ENCODE measurements at regions not wholly inside any gene's neighbourhood (a gene's known extent, or its start where the extent isn't known, plus 50 kb on each side); places are given as distances from the start of the nearest gene placed in this dataset.
A peak's percentile ranks its signal among the peaks of the same experiment; 100 is the strongest.

- Histone ChIP-seq H3K9me3 (ENCODE audit: control insufficient read depth in 2 of 2, insufficient read depth in 1 of 2, low read depth in 1 of 2, low read length in 1 of 2) (no peaks in the 10 kb centered on the region), H3K27ac (ENCODE audit: low read depth in 1 of 3, low read length in 2 of 3) (no peak overlapping the region), H3K4me1 (ENCODE audit: control insufficient read depth in 3 of 3, insufficient read depth in 2 of 3, low read depth in 1 of 3, low read length in 2 of 3) (peaks cover 0 to under 1% (median 0%) of the 10 kb centered on the region in 3 donors), H3K27me3 (ENCODE audit: control insufficient read depth in 3 of 3, insufficient read depth in 3 of 3, low read length in 3 of 3) (no peaks in the 10 kb centered on the region), H3K4me3 (ENCODE audit: low read depth in 1 of 3, low read length in 3 of 3) (no peak overlapping the region), H3K36me3 (ENCODE audit: control insufficient read depth in 3 of 3, insufficient read depth in 2 of 3, low read depth in 1 of 3, low read length in 3 of 3) (no peaks in the 10 kb centered on the region)
- DNase-seq = no peak
- FAIRE-seq = no peak
These were observed 63.6 kb downstream of the PCDH7 start for GRCh38 chr4:30783751-30784150.

DNA sequence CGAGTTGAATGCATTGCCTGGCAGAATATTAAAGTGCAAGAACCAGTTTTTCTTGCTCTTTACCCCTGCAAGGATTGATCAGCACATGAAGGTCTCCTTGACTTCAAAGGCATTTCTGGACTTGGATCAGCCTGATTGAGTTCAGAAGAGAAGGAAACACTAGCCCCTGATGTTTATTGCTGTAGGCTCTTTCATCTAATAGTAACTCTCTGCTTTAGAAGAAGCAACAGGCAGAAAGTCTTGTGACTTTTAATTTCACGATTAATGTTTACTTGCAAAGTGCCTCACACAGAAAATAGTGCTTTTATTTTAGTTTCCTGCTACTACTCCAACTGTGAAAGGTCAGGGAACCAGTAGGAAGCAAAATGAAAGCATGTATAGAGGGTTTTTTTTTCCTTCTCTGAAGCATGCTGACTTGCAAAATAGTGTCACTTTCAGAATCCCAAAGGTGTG, 69.1 kb downstream of the PCDH7 start:
- DNase-seq (peak; percentile 61 to 75), FAIRE-seq (no peak)
- H3K9me3 ChIP-seq (ENCODE audit: control insufficient read depth in 2 of 2, insufficient read depth in 1 of 2, low read depth in 1 of 2, low read length in 1 of 2) = no peaks in the 10 kb centered on the region
- H3K4me1 ChIP-seq (ENCODE audit: control insufficient read depth in 3 of 3, insufficient read depth in 2 of 3, low read depth in 1 of 3, low read length in 2 of 3) = peaks cover 0 to 10% (median 0%) of the 10 kb centered on the region in 3 donors
- peak overlapping the region in 1 of 3 donors; percentile 6 for H3K4me3 ChIP-seq (ENCODE audit: low read depth in 1 of 3, low read length in 3 of 3)
- H3K27ac ChIP-seq (ENCODE audit: low read depth in 1 of 3, low read length in 2 of 3) = peak overlapping the region in 1 of 3 donors; percentile 79
- 3 to 17% (median 5%) methylated on average over 2 of the region's 2 CpGs for WGBS, 3 donors
- H3K36me3 ChIP-seq (ENCODE audit: control insufficient read depth in 3 of 3, insufficient read depth in 2 of 3, low read depth in 1 of 3, low read length in 3 of 3) = no peaks in the 10 kb centered on the region
- no peaks in the 10 kb centered on the region for H3K27me3 ChIP-seq (ENCODE audit: control insufficient read depth in 3 of 3, insufficient read depth in 3 of 3, low read length in 3 of 3)

DNA sequence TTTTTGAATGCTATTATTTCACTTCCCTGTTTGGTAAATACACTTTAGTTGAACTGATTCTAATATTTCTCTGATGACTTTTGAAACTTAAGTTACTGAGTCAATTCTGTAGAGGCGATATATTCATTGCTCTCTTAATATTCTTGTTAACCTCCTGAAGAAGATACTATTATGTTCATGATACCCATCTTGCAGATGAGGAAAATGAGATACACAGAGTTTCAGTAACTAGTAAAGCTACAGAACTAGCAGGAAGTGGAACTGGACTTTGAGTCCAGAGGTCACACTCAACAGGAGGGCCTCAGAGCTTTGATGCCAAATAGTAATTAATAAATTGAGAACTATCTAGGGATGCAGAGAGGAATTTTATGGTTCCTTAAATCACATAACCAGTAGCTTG, 70.0 kb downstream of the PCDH7 start:
- H3K4me3 ChIP-seq (ENCODE audit: low read depth in 1 of 3, low read length in 3 of 3) = no peak overlapping the region
- no peak overlapping the region for H3K27ac ChIP-seq (ENCODE audit: low read depth in 1 of 3, low read length in 2 of 3)
- no peak for FAIRE-seq
- WGBS, 3 donors = 75 to 92% (median 80%) methylated on average over 1 of the region's 1 CpG
- H3K9me3 ChIP-seq (ENCODE audit: control insufficient read depth in 2 of 2, insufficient read depth in 1 of 2, low read depth in 1 of 2, low read length in 1 of 2) = no peaks in the 10 kb centered on the region
- no peaks in the 10 kb centered on the region for H3K27me3 ChIP-seq (ENCODE audit: control insufficient read depth in 3 of 3, insufficient read depth in 3 of 3, low read length in 3 of 3)
- peak in 1 of 2 donors; percentile 43 for DNase-seq
- H3K4me1 ChIP-seq (ENCODE audit: control insufficient read depth in 3 of 3, insufficient read depth in 2 of 3, low read depth in 1 of 3, low read length in 2 of 3) = peaks cover 0 to 10% (median 0%) of the 10 kb centered on the region in 3 donors
- no peaks in the 10 kb centered on the region for H3K36me3 ChIP-seq (ENCODE audit: control insufficient read depth in 3 of 3, insufficient read depth in 2 of 3, low read depth in 1 of 3, low read length in 3 of 3)

DNA sequence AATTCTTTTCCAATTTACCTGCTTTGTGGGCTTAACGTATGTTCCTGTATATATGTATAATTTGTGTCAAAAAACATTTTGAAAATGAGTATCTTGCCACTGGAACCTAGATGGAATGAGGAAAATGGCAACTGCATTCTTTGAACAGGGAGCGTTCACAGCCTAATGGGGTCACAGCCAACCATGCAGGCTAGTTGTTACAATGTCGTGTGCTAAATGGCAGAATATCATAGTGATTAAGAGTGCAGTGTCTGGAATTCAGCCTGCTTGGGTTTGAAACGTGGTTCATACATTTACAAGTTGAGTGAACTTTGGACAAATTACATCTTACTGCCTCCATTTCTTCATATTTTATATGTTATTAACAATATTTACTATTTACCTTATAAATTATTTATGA, 70.8 kb downstream of the PCDH7 start:
- Histone ChIP-seq H3K4me3 (ENCODE audit: low read depth in 1 of 3, low read length in 3 of 3) (no peak overlapping the region), H3K4me1 (ENCODE audit: control insufficient read depth in 3 of 3, insufficient read depth in 2 of 3, low read depth in 1 of 3, low read length in 2 of 3) (peaks cover 0 to 10% (median 0%) of the 10 kb centered on the region in 3 donors), H3K9me3 (ENCODE audit: control insufficient read depth in 2 of 2, insufficient read depth in 1 of 2, low read depth in 1 of 2, low read length in 1 of 2) (no peaks in the 10 kb centered on the region), H3K27me3 (ENCODE audit: control insufficient read depth in 3 of 3, insufficient read depth in 3 of 3, low read length in 3 of 3) (no peaks in the 10 kb centered on the region), H3K36me3 (ENCODE audit: control insufficient read depth in 3 of 3, insufficient read depth in 2 of 3, low read depth in 1 of 3, low read length in 3 of 3) (no peaks in the 10 kb centered on the region), H3K27ac (ENCODE audit: low read depth in 1 of 3, low read length in 2 of 3) (no peak overlapping the region)
- WGBS, 3 donors = 58 to 70% (median 58%) methylated on average over 4 of the region's 4 CpGs
- DNase-seq = no peak
- no peak for FAIRE-seq

DNA sequence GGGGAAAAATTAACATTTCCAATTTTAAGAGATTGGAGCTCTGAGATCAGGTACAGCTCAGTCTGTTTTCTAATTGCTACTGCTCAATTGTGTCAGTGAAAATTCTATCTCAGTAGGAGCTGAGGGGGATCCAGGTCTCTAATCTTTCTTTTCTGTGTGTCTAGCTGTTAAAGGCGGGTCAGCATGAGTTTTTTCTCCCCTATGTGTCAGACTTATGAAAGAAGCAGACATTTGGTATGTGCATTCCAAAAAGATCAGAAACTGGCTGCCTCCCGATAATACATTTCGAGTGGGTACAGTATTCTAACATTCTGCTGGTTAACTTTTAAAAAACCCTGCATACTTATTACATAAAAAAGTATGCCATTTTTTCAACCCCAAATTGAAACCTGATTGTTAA, 72.4 kb downstream of the PCDH7 start:
- WGBS, 3 donors = 88 to 92% (median 89%) methylated on average over 3 of the region's 3 CpGs
- Histone ChIP-seq H3K27ac (ENCODE audit: low read depth in 1 of 3, low read length in 2 of 3) (no peak overlapping the region), H3K36me3 (ENCODE audit: control insufficient read depth in 3 of 3, insufficient read depth in 2 of 3, low read depth in 1 of 3, low read length in 3 of 3) (no peaks in the 10 kb centered on the region), H3K4me3 (ENCODE audit: low read depth in 1 of 3, low read length in 3 of 3) (no peak overlapping the region), H3K9me3 (ENCODE audit: control insufficient read depth in 2 of 2, insufficient read depth in 1 of 2, low read depth in 1 of 2, low read length in 1 of 2) (no peaks in the 10 kb centered on the region), H3K27me3 (ENCODE audit: control insufficient read depth in 3 of 3, insufficient read depth in 3 of 3, low read length in 3 of 3) (no peaks in the 10 kb centered on the region), H3K4me1 (ENCODE audit: control insufficient read depth in 3 of 3, insufficient read depth in 2 of 3, low read depth in 1 of 3, low read length in 2 of 3) (peaks cover 0 to 10% (median 0%) of the 10 kb centered on the region in 3 donors)
- FAIRE-seq = no peak
- no peak for DNase-seq

- no peaks in the 10 kb centered on the region for H3K4me1 ChIP-seq (ENCODE audit: control insufficient read depth in 3 of 3, insufficient read depth in 2 of 3, low read depth in 1 of 3, low read length in 2 of 3)
- no peak overlapping the region for H3K4me3 ChIP-seq (ENCODE audit: low read depth in 1 of 3, low read length in 3 of 3)
- H3K9me3 ChIP-seq (ENCODE audit: control insufficient read depth in 2 of 2, insufficient read depth in 1 of 2, low read depth in 1 of 2, low read length in 1 of 2) = peaks cover 0 to 2% of the 10 kb centered on the region in 2 donors
- DNase-seq (no peak), FAIRE-seq (no peak)
- no peaks in the 10 kb centered on the region for H3K36me3 ChIP-seq (ENCODE audit: control insufficient read depth in 3 of 3, insufficient read depth in 2 of 3, low read depth in 1 of 3, low read length in 3 of 3)
- 63 to 78% (median 74%) methylated on average over 2 of the region's 2 CpGs for WGBS, 3 donors
- H3K27ac ChIP-seq (ENCODE audit: low read depth in 1 of 3, low read length in 2 of 3) = no peak overlapping the region
- no peaks in the 10 kb centered on the region for H3K27me3 ChIP-seq (ENCODE audit: control insufficient read depth in 3 of 3, insufficient read depth in 3 of 3, low read length in 3 of 3)
These were observed 81.7 kb downstream of the PCDH7 start for GRCh38 chr4:30801876-30802275.

DNA sequence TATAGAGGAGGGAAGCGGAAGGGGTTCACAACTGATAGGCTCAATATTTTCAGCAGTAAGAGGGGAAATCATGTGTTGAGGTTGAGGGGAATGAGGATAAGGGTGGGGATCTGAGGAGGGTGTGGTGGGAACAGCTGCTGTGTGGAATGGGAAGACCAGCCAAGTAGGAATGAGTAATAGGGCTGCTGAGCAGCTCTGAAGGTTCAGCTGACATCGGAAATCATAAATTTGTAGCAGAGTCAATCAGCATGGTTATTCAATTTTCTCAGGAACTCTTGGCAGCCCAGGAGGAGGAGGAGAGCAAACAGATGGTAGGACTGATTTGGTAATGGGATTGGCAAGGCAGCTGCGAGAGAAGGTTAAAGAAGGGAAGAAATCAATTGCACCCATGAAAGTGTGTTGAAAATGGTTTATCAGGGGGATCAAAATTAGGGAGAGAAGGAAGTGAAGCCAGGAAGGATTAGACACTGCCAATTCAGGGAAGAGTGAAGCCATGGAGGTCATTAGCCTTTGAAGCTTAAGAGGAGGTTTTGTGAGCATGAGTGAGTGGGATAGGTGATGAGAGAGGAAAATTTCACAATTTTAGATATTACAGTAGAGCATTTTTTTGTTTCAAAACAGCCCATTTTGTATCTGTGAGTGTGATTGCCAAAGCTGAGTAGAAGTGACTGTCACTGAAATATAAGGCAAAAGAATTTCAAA, 82.6 kb downstream of the PCDH7 start:
- peaks cover 0 to 2% of the 10 kb centered on the region in 2 donors for H3K9me3 ChIP-seq (ENCODE audit: control insufficient read depth in 2 of 2, insufficient read depth in 1 of 2, low read depth in 1 of 2, low read length in 1 of 2)
- H3K4me3 ChIP-seq (ENCODE audit: low read depth in 1 of 3, low read length in 3 of 3) = no peak overlapping the region
- no peaks in the 10 kb centered on the region for H3K27me3 ChIP-seq (ENCODE audit: control insufficient read depth in 3 of 3, insufficient read depth in 3 of 3, low read length in 3 of 3)
- no peak overlapping the region for H3K27ac ChIP-seq (ENCODE audit: low read depth in 1 of 3, low read length in 2 of 3)
- no peak for DNase-seq
- H3K36me3 ChIP-seq (ENCODE audit: control insufficient read depth in 3 of 3, insufficient read depth in 2 of 3, low read depth in 1 of 3, low read length in 3 of 3) = no peaks in the 10 kb centered on the region
- WGBS, 3 donors = 65 to 71% (median 69%) methylated on average over 3 of the region's 3 CpGs
- no peak for FAIRE-seq
- H3K4me1 ChIP-seq (ENCODE audit: control insufficient read depth in 3 of 3, insufficient read depth in 2 of 3, low read depth in 1 of 3, low read length in 2 of 3) = no peaks in the 10 kb centered on the region

DNA sequence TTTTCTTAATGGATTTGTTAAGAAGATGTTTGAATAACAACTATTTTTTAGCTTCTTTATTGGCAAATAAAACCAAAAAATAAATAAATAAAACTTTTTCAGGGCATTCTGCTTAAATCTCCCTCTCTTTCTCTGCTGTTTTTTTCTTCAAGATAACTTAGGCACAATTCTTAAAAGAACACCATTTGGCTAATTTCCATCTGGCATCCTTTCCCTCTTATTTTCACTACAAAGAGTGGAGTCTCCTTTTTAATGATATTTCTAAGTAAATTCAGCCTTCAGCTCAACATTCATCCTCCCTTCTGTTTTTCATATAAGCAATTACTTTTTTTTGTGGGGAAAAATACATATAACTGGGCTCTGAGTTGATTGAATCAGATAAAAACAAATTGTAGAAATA, 88.1 kb downstream of the PCDH7 start:
- Histone ChIP-seq H3K27ac (ENCODE audit: low read depth in 1 of 3, low read length in 2 of 3) (no peak overlapping the region), H3K27me3 (ENCODE audit: control insufficient read depth in 3 of 3, insufficient read depth in 3 of 3, low read length in 3 of 3) (no peaks in the 10 kb centered on the region), H3K36me3 (ENCODE audit: control insufficient read depth in 3 of 3, insufficient read depth in 2 of 3, low read depth in 1 of 3, low read length in 3 of 3) (no peaks in the 10 kb centered on the region), H3K4me1 (ENCODE audit: control insufficient read depth in 3 of 3, insufficient read depth in 2 of 3, low read depth in 1 of 3, low read length in 2 of 3) (no peaks in the 10 kb centered on the region), H3K4me3 (ENCODE audit: low read depth in 1 of 3, low read length in 3 of 3) (no peak overlapping the region), H3K9me3 (ENCODE audit: control insufficient read depth in 2 of 2, insufficient read depth in 1 of 2, low read depth in 1 of 2, low read length in 1 of 2) (no peaks in the 10 kb centered on the region)
- no peak for DNase-seq
- no peak for FAIRE-seq

DNA sequence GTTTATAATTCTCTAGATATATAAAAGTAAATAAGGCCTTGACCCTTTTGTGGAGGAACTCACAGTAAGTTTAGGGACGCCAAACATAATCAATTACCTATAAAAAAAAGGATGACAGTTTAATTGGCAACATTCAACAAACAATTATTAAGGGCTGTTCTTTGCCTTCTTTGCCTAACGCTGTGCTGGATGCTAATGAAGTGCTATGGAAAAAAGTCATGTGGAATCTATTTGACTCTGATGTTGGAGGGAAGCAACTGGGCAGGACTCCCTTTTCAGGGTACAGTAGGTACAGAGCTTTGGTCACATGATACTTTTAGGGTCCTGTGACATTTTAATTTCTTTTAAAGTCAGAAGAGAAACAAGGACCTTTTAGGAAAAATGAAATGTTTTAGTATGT, 91.1 kb downstream of the PCDH7 start:
- FAIRE-seq = no peak

More for the DNA sequence above, 91.1 kb downstream of the PCDH7 start:
- H3K27ac ChIP-seq (ENCODE audit: low read depth in 1 of 3, low read length in 2 of 3) = no peak overlapping the region
- H3K9me3 ChIP-seq (ENCODE audit: control insufficient read depth in 2 of 2, insufficient read depth in 1 of 2, low read depth in 1 of 2, low read length in 1 of 2) = peaks cover 0 to 4% of the 10 kb centered on the region in 2 donors
- 15 to 50% (median 20%) methylated on average over 2 of the region's 2 CpGs for WGBS, 3 donors
- no peak overlapping the region for H3K4me3 ChIP-seq (ENCODE audit: low read depth in 1 of 3, low read length in 3 of 3)
- H3K27me3 ChIP-seq (ENCODE audit: control insufficient read depth in 3 of 3, insufficient read depth in 3 of 3, low read length in 3 of 3) = no peaks in the 10 kb centered on the region
- H3K36me3 ChIP-seq (ENCODE audit: control insufficient read depth in 3 of 3, insufficient read depth in 2 of 3, low read depth in 1 of 3, low read length in 3 of 3) = no peaks in the 10 kb centered on the region
- H3K4me1 ChIP-seq (ENCODE audit: control insufficient read depth in 3 of 3, insufficient read depth in 2 of 3, low read depth in 1 of 3, low read length in 2 of 3) = no peaks in the 10 kb centered on the region
- DNase-seq = peak in 1 of 2 donors; percentile 38

Measured in small intestine (tissue), 7 donors.